ENCODE measurements at regions not wholly inside any gene's neighbourhood (a gene's known extent, or its start where the extent isn't known, plus 50 kb on each side); places are given as distances from the start of the nearest gene placed in this dataset.

- DNase-seq: no peak
These were observed 56.8 kb upstream of the FAM181A start for GRCh38 chr14:93870377-93870776.

GRCh38 chr14:93869427-93869826 lies 57.7 kb upstream of the FAM181A start:
- DNase-seq: no peak

GRCh38 chr14:93868165-93868564 lies 59.0 kb upstream of the FAM181A start:
- DNase-seq: no peak

- no peak for DNase-seq
These were observed 64.9 kb upstream of the FAM181A start for GRCh38 chr14:93862265-93862664.

- DNase-seq: no peak
These were observed 65.3 kb upstream of the FAM181A start for GRCh38 chr14:93861836-93862235.

GRCh38 chr14:93859957-93860356 lies 67.2 kb upstream of the FAM181A start:
- peak; percentile 7 for DNase-seq

- no peak for DNase-seq
These were observed 68.2 kb upstream of the FAM181A start for GRCh38 chr14:93858896-93859295.

- peak; percentile 4 for DNase-seq
These were observed 69.4 kb upstream of the PRIMA1 start for GRCh38 chr14:93857500-93858283.

- no peak for DNase-seq
These were observed 68.8 kb upstream of the PRIMA1 start for GRCh38 chr14:93857081-93857480.

- no peak for DNase-seq
These were observed 67.5 kb upstream of the PRIMA1 start for GRCh38 chr14:93855737-93856136.

GRCh38 chr14:93847473-93847872 lies 59.2 kb upstream of the PRIMA1 start:
- DNase-seq: no peak

- no peak for DNase-seq
These were observed 50.0 kb upstream of the PRIMA1 start for GRCh38 chr14:93838238-93838637.

Data from fibroblast of skin of scalp (primary cell).